ENCODE measurements at regions not wholly inside any gene's neighbourhood (a gene's known extent, or its start where the extent isn't known, plus 50 kb on each side); places are given as distances from the start of the nearest gene placed in this dataset.

DNA sequence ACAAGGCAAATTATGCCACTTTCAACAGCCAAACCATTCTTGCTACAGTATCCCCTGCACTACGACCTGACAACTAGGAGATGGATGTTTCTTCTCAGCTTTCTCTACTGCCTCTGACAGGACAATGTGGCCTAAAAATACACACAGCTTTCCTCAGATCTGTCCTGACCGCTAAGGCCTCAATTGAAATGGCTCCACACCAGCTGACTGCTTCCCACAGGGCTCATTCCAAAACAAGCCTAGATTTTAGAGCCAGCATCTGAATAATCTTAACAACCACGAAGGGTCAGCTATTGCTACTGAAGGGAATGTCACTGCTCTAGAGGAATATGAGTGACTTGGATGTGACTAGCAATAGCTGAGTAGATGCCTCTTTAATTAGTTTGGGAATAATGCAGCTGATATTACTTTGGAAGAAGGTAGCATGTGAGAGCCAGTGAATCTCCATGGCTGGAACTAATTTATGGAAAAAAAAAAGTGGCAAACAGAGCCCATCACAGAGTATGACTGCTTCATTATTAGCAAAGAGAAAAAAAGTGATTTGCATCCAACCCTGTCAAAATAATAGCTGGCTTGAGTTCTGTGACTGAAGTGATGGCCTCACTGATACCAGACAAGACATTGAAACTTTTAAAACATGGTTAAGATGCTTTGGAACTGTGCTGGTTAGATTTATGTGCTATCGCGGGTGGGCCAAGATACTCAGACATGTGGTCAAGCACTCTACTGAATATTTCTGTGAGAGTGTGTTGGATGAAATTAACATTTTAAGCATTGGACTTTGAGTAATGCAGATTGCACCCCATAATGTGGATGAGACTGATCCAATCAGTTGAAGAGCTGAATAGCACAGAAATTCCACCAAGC is 450.2 kb downstream of the NR2F1-AS1 start:
- Histone ChIP-seq H3K9ac (replicated peaks; ENCODE audit: extremely low read depth, insufficient read depth, low read length) (no peak overlapping the region), H3K27ac (ENCODE audit: insufficient read depth, low read depth, low read length) (no peak overlapping the region), H3K36me3 (ENCODE audit: control insufficient read depth in 2 of 2, extremely low read depth in 1 of 2, insufficient read depth in 2 of 2, low read length in 2 of 2) (no peaks in the 10 kb centered on the region), H3K79me2 (ENCODE audit: control insufficient read depth, insufficient read depth, low read length) (no peaks in the 10 kb centered on the region), H3K9me3 (replicated peaks; ENCODE audit: control insufficient read depth, insufficient read depth, low read length) (no peaks in the 10 kb centered on the region), H3K27me3 (ENCODE audit: control insufficient read depth in 2 of 2, insufficient read depth in 2 of 2, low read length in 2 of 2) (no peaks in the 10 kb centered on the region), H3K9me1 (replicated peaks; ENCODE audit: control insufficient read depth, extremely low read depth, insufficient read depth, low read length) (no peaks in the 10 kb centered on the region), H3K4me1 (ENCODE audit: control insufficient read depth, extremely low read depth, insufficient read depth, low read length) (no peaks in the 10 kb centered on the region), H2AFZ (ENCODE audit: low read depth, low read length) (no peak overlapping the region), H3K4me3 (replicated peaks in 1 of 3; ENCODE audit: insufficient read depth in 1 of 3, low read depth in 1 of 3, low read length in 3 of 3) (no peak overlapping the region), H3K4me2 (ENCODE audit: insufficient read depth, low read length) (no peak overlapping the region), H4K20me1 (replicated peaks; ENCODE audit: control insufficient read depth, extremely low read depth, insufficient read depth, low read length) (no peaks in the 10 kb centered on the region)
- POLR2A ChIA-PET, result no interaction called here
- intact Hi-C loops (cut with micrococcal nuclease) (no loop called here), dilution Hi-C loops (cut with MboI; ENCODE audit: extremely low pct_ligation_motif_present, low sequenced_read_pairs) (no loop called here)
- TF ChIP-seq GATA2 (IDR thresholded peaks at IDR 0.05; ENCODE audit: insufficient read depth, insufficient read length, low read depth, low read length) (no peak), MYC (IDR thresholded peaks at IDR 0.05; ENCODE audit: low read depth, low read length) (no peak), JUN (IDR thresholded peaks at IDR 0.05; ENCODE audit: borderline replicate concordance, insufficient read depth, insufficient read length, low read depth) (no peak), MAX (IDR thresholded peaks at IDR 0.05; ENCODE audit: insufficient read depth, insufficient read length) (no peak), CTCF (IDR thresholded peaks at IDR 0.05; ENCODE audit: extremely low read depth in 1 of 2, insufficient read depth in 1 of 2, low read depth in 1 of 2, low read length in 2 of 2) (no peak), EZH2 (IDR thresholded peaks at IDR 0.05; ENCODE audit: borderline replicate concordance, low read depth, low read length, severe bottlenecking) (no peak), FOS (IDR thresholded peaks at IDR 0.05; ENCODE audit: borderline replicate concordance, insufficient read depth, low read length) (no peak), POLR2AphosphoS5 (IDR thresholded peaks at IDR 0.05; ENCODE audit: insufficient read depth, low read depth, low read length) (no peak), POLR2A (IDR thresholded peaks at IDR 0.05; ENCODE audit: low read depth, low read length) (no peak)
- no TSS peak for BruUV-seq (replicated peaks)
- CTCF ChIA-PET, result interaction anchor here (0.7 to 2.2 kb wide), 3 partner anchors 9 to 38 kb away, joined by 3 to 8 read pairs (median 5); no protein-coding TSS in a partner anchor
- no peak for DNase-seq (ENCODE audit: low read depth, low spot score)
- FAIRE-seq, result no peak

Measured in endothelial cell of umbilical vein (primary cell).